DOHH2 (cell line): ENCODE measurements at regions not wholly inside any gene's neighbourhood (a gene's known extent, or its start where the extent isn't known, plus 50 kb on each side); places are given as distances from the start of the nearest gene placed in this dataset.

Experiments
- CTCF ChIP-seq: fragments of 200-600 bp; sonication (generic); IDR thresholded peaks from one replicate; pipeline ENCODE4 v1.5.1; 2014; ENCODE audit warnings: antibody characterized with exemption, mild to moderate bottlenecking, low read depth, low read length; ENCODE audit not compliant: poor library complexity, severe bottlenecking
- EZH2phosphoT487 ChIP-seq: fragments of 200-600 bp; sonication (generic); IDR thresholded peaks from 2 replicates; pipeline ENCODE4 v1.6.1; 2017; ENCODE audit warnings: borderline replicate concordance, mild to moderate bottlenecking, antibody characterized with exemption, low read length, moderate library complexity, mixed read lengths

DNA sequence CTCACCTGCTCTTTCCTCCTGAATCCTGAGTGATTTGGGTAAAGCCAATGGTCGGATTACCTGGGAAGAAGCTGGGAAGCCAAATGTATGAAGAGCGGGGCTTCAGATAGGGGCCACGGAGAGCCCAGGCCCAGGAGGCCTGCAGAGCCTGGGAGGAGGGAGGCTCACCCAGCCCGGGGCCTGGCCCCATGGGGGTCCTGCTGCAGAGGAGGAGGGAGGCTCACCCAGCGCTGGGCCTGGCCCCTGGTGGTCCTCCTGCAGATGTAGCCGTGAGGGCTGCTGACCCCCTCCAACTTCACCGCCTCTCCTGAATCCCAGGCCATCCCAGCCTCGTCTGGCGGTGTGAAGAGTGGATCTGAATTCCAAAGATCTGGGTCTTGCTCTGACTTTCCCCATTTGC, 368.4 kb downstream of the THBS2 start:
- TF ChIP-seq CTCF (no peak), EZH2phosphoT487 (no peak)
